Transverse colon (tissue), 3 donors: ENCODE measurements at regions not wholly inside any gene's neighbourhood (a gene's known extent, or its start where the extent isn't known, plus 50 kb on each side); places are given as distances from the start of the nearest gene placed in this dataset.

Experiments
- EP300 ChIP-seq: sonication (generic); formaldehyde crosslinking; IDR thresholded peaks from one replicate; pipeline ENCODE4 v1.6.1; 2017; ENCODE audit warnings: antibody characterized with exemption, low read depth
- TF ChIP-seq, protein P1 (sequence below), 5 experiments: fragments of 200-600 bp in 3 of 5; fragments of 450-650 bp in 2 of 5; sonication (generic) in 3 of 5; IDR thresholded peaks; 1 replicate in 2 of 5; 2 replicates in 3 of 5; pipeline ENCODE4 v1.5.1; 2016 to 2017; ENCODE audit warnings: antibody characterized with exemption in 5 of 5, inconsistent platforms in 3 of 5, mild to moderate bottlenecking in 2 of 5, moderate library complexity in 1 of 5

DNA sequence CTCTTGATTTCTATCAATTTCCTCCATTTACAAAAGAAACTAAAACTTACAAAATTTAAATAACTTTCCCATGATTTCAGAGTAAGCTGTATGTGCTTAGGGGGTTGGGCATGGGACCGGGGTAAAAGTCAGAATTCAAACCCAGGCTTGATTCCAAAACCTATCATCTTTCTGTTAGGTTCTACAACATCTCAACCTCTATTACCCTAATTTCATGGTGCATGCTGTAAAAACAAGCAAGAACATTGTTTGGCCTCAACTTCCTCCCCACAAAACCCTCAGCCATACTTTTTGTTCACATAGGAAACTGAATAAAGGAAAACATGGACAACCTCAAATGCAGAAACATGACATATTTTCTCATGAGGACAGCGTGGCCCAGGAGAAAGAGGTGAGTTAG lies 59.3 kb downstream of the RDH14 start:
- TF ChIP-seq, protein P1, sequence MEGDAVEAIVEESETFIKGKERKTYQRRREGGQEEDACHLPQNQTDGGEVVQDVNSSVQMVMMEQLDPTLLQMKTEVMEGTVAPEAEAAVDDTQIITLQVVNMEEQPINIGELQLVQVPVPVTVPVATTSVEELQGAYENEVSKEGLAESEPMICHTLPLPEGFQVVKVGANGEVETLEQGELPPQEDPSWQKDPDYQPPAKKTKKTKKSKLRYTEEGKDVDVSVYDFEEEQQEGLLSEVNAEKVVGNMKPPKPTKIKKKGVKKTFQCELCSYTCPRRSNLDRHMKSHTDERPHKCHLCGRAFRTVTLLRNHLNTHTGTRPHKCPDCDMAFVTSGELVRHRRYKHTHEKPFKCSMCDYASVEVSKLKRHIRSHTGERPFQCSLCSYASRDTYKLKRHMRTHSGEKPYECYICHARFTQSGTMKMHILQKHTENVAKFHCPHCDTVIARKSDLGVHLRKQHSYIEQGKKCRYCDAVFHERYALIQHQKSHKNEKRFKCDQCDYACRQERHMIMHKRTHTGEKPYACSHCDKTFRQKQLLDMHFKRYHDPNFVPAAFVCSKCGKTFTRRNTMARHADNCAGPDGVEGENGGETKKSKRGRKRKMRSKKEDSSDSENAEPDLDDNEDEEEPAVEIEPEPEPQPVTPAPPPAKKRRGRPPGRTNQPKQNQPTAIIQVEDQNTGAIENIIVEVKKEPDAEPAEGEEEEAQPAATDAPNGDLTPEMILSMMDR (IDR thresholded peaks at IDR 0.05), result no peak
- no peak for TF ChIP-seq EP300
